K562 (cell line): ENCODE measurements at regions not wholly inside any gene's neighbourhood (a gene's known extent, or its start where the extent isn't known, plus 50 kb on each side); places are given as distances from the start of the nearest gene placed in this dataset.

Source experiments
- ATAC-seq: fragments of 200-7000 bp; cut with Tn5 transposase; 3 replicates; pipeline ENCODE4 v1.9.1; 2020; ENCODE audit warnings: moderate library complexity
- BruUV-seq: library from RNA; stranded (reverse); fragments of 400-500 nt; replicated peaks from 2 replicates; lab custom pipeline; 2021; lab: Mats Ljungman, UMichigan
- CTCF ChIA-PET: fragments of 300-600 bp; formaldehyde crosslinking; extraction: SDS; loops from one replicate; lab custom pipeline; 2021; ENCODE audit warnings: low intra/inter-chr PET ratio; lab: Yijun Ruan, JAX
- POLR2A ChIA-PET: fragments of 300-600, 350-650 bp; sonication (Branson Sonifier 250); formaldehyde crosslinking; extraction: SDS; loops from one replicate; lab custom pipeline; 2021; ENCODE audit warnings: antibody characterized with exemption, inconsistent platforms; lab: Yijun Ruan, JAX
- DNase-seq, 4 experiments: peaks; one replicate each; pipeline versions ENCODE4 v3.0.0 to v3.0.0-alpha.2; 2011 to 2018; ENCODE audit warnings: low spot score in 3 of 4, mixed read lengths in 3 of 4; ENCODE audit errors: extremely low read depth in 1 of 4
- FAIRE-seq: peaks from 2 replicates; lab custom pipeline; 2011; peaks lifted over from hg19 to GRCh38; lab: Jason Lieb, UNC
- H2AFZ ChIP-seq: 2 replicates; pipeline ENCODE4 v1.6.0; 2011; ENCODE audit warnings: low read depth, low read length, control low read depth, inconsistent platforms
- H3K27ac ChIP-seq: fragments of 200-600 bp; 3 replicates; pipeline ENCODE4 v1.8.0; 2011; ENCODE audit warnings: low read depth, mild to moderate bottlenecking, control low read depth, inconsistent platforms, low read length, moderate library complexity, mixed read lengths; ENCODE audit errors: extremely low read depth
- H3K27me3 ChIP-seq, 2 experiments: fragments of 300-600 bp in 1 of 2; 2 replicates in 1 of 2; 3 replicates in 1 of 2; pipeline versions ENCODE4 v1.6.0 to v1.8.0; 2011; ENCODE audit warnings: inconsistent platforms in 2 of 2, low read length in 2 of 2, mild to moderate bottlenecking in 1 of 2, mixed read lengths in 1 of 2, moderate library complexity in 1 of 2; ENCODE audit not compliant: control insufficient read depth in 2 of 2, insufficient read depth in 2 of 2
- H3K36me3 ChIP-seq: fragments of 300-600 bp; 3 replicates; pipeline ENCODE4 v1.8.0; 2011; ENCODE audit warnings: mild to moderate bottlenecking, low read length, inconsistent platforms; ENCODE audit not compliant: control insufficient read depth, insufficient read depth
- H3K4me1 ChIP-seq, 2 experiments: fragments of 200-600 bp in 1 of 2; replicated peaks in 1 of 2; 2 replicates in 1 of 2; 3 replicates in 1 of 2; pipeline versions ENCODE4 v1.5.1 to v1.8.0; 2011; ENCODE audit warnings: inconsistent platforms in 2 of 2, low read length in 2 of 2, mild to moderate bottlenecking in 1 of 2, mixed read lengths in 1 of 2, moderate library complexity in 1 of 2; ENCODE audit not compliant: control insufficient read depth in 2 of 2, insufficient read depth in 2 of 2
- H3K4me2 ChIP-seq: 2 replicates; pipeline ENCODE4 v1.6.1; 2011; ENCODE audit warnings: low read length, control low read depth, inconsistent platforms, mixed read lengths; ENCODE audit not compliant: insufficient read depth
- H3K4me3 ChIP-seq: fragments of 200-600 bp; sonication (generic), shearing (Covaris generic); 2 replicates; pipeline ENCODE4 v1.5.1; 2016; ENCODE audit warnings: control low read depth, inconsistent platforms
- H3K79me2 ChIP-seq: fragments of 200-600 bp; 3 replicates; pipeline ENCODE4 v1.8.0; 2011; ENCODE audit warnings: low read length, inconsistent platforms; ENCODE audit not compliant: control insufficient read depth, insufficient read depth
- H3K9ac ChIP-seq, 2 experiments: 2 replicates each; pipeline versions ENCODE4 v1.6.0 to v1.6.1; 2011; ENCODE audit warnings: low read depth in 2 of 2, low read length in 2 of 2, control low read depth in 1 of 2, inconsistent platforms in 1 of 2, mild to moderate bottlenecking in 1 of 2, mixed read lengths in 1 of 2; ENCODE audit not compliant: insufficient read depth in 1 of 2
- H3K9me1 ChIP-seq: one replicate; pipeline ENCODE4 v1.6.0; 2011; ENCODE audit warnings: inconsistent platforms, mild to moderate bottlenecking, low read length, moderate library complexity; ENCODE audit not compliant: control insufficient read depth, insufficient read depth
- H3K9me3 ChIP-seq: replicated peaks from 2 replicates; pipeline ENCODE4 v1.5.1; 2011; ENCODE audit warnings: low read depth, low read length, inconsistent platforms; ENCODE audit not compliant: control insufficient read depth, insufficient read depth
- H4K20me1 ChIP-seq: replicated peaks from 2 replicates; pipeline ENCODE4 v1.6.1; 2011; ENCODE audit warnings: low read length, inconsistent platforms, mixed read lengths; ENCODE audit not compliant: control insufficient read depth, insufficient read depth
- CCNT2 ChIP-seq: IDR thresholded peaks from 2 replicates; pipeline ENCODE4 v1.6.1; 2011; ENCODE audit warnings: borderline replicate concordance, low read depth, mild to moderate bottlenecking, moderate library complexity, mixed read lengths, low read length; ENCODE audit not compliant: insufficient read length; ENCODE audit errors: extremely low read depth
- EP400 ChIP-seq: fragments of 450-650 bp; IDR thresholded peaks from 2 replicates; pipeline ENCODE4 v1.6.1; 2017; ENCODE audit warnings: antibody characterized with exemption, mild to moderate bottlenecking, moderate library complexity
- ETV1 ChIP-seq: fragments of 450-650 bp; conservative IDR thresholded peaks from 2 replicates; pipeline ENCODE4 v1.6.1; 2016; ENCODE audit warnings: missing genetic modification characterization, control low read depth, low read depth, missing compliant biosample characterization
- ETV5 ChIP-seq: sonication (generic); formaldehyde crosslinking; IDR thresholded peaks from 2 replicates; pipeline ENCODE4 v1.4.0; 2020; ENCODE audit warnings: low read depth, mild to moderate bottlenecking, missing genetic modification reagents
- FIP1L1 ChIP-seq: fragments of 200-400 bp; formaldehyde crosslinking; IDR thresholded peaks from 2 replicates; pipeline ENCODE4 v1.6.1; 2018; ENCODE audit warnings: mild to moderate bottlenecking, low read depth, low read length; ENCODE audit not compliant: poor library complexity, severe bottlenecking
- ZNF124 ChIP-seq: sonication (generic); formaldehyde crosslinking; IDR thresholded peaks from 2 replicates; pipeline ENCODE4 v1.8.1; 2022; ENCODE audit warnings: missing genetic modification reagents
- ZNF354B ChIP-seq: fragments of 250-450 bp; sonication (Bioruptor Pico); IDR thresholded peaks from 2 replicates; pipeline ENCODE4 v1.4.0; 2020
- WGBS: fragments of 100-300 bp; shearing (Covaris generic); methylation state at CpG from one replicate; pipeline ENCODE4 v1.1.6; 2016; ENCODE audit warnings: low coverage, mixed read lengths; ENCODE audit not compliant: insufficient coverage; ENCODE audit errors: missing lambda C conversion rate; 5-methylcytosine and 5-hydroxymethylcytosine counted together
- in situ Hi-C: fragments of 300-500 bp; cut with MboI; formaldehyde crosslinking; loops from 4 replicates; pipeline ENCODE4 v1.15.0; 2018; ENCODE audit warnings: inconsistent platforms, mixed read lengths
- intact Hi-C: fragments of 100-400 bp; cut with micrococcal nuclease; formaldehyde crosslinking; loops from 2 replicates; pipeline ENCODE4 v1.14.2; 2022
- TF ChIP-seq, protein P1 (sequence below), 2 experiments: fragments of 450-650 bp; IDR thresholded peaks; 2 replicates each; pipeline ENCODE4 v1.6.1; 2018; ENCODE audit warnings: mild to moderate bottlenecking in 2 of 2, low read depth in 1 of 2; ENCODE audit not compliant: partially characterized antibody in 2 of 2
- TF ChIP-seq, protein P2 (sequence below), 2 experiments: fragments of 450-650 bp; IDR thresholded peaks; 2 replicates each; pipeline ENCODE4 v1.6.1; 2016; ENCODE audit warnings: mild to moderate bottlenecking in 2 of 2, borderline replicate concordance in 1 of 2, low read depth in 1 of 2, moderate library complexity in 1 of 2

DNA sequence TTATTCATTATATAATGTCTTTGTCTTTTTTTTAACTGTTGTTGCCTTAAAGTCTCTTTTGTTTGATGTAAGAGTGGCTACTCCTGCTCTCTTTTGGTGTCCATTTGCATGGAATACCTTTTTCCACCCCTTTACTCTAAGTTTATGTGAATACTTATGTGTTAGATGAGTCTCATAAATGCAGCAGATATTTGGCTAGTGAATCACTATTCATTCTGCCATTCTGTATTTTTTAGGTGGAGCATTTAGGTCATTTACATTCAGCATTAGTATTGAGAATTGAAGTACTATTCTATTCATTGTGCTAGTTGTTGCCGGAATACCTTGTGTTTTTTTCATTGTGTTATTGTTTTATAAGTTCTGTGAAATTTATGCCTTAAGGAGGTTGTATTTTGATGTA lies 317.1 kb downstream of the ANXA1 start:
- H4K20me1 ChIP-seq: no peaks in the 10 kb centered on the region
- no peak overlapping the region for H3K9ac ChIP-seq
- in situ Hi-C loops (no loop called here), intact Hi-C loops (no loop called here)
- ATAC-seq (no peak), DNase-seq (no peak), FAIRE-seq (no peak)
- ChIA-PET CTCF (no interaction called here), POLR2A (no interaction called here)
- H3K27me3 ChIP-seq: no peaks in the 10 kb centered on the region
- no peak overlapping the region for H3K4me2 ChIP-seq
- H3K79me2 ChIP-seq: no peaks in the 10 kb centered on the region
- no peak overlapping the region for H3K27ac ChIP-seq
- no TSS peak for BruUV-seq
- no peaks in the 10 kb centered on the region for H3K9me1 ChIP-seq
- H3K9me3 ChIP-seq: no peaks in the 10 kb centered on the region
- H3K4me3 ChIP-seq: no peak overlapping the region
- 40% methylated on average over 1 of the region's 1 CpG for WGBS
- H3K4me1 ChIP-seq: no peaks in the 10 kb centered on the region
- no peaks in the 10 kb centered on the region for H3K36me3 ChIP-seq
- no peak overlapping the region for H2AFZ ChIP-seq
- no peak for TF ChIP-seq ETV1 (tag)
- no peak for TF ChIP-seq ETV5
- TF ChIP-seq CCNT2: no peak
- TF ChIP-seq, protein P1, sequence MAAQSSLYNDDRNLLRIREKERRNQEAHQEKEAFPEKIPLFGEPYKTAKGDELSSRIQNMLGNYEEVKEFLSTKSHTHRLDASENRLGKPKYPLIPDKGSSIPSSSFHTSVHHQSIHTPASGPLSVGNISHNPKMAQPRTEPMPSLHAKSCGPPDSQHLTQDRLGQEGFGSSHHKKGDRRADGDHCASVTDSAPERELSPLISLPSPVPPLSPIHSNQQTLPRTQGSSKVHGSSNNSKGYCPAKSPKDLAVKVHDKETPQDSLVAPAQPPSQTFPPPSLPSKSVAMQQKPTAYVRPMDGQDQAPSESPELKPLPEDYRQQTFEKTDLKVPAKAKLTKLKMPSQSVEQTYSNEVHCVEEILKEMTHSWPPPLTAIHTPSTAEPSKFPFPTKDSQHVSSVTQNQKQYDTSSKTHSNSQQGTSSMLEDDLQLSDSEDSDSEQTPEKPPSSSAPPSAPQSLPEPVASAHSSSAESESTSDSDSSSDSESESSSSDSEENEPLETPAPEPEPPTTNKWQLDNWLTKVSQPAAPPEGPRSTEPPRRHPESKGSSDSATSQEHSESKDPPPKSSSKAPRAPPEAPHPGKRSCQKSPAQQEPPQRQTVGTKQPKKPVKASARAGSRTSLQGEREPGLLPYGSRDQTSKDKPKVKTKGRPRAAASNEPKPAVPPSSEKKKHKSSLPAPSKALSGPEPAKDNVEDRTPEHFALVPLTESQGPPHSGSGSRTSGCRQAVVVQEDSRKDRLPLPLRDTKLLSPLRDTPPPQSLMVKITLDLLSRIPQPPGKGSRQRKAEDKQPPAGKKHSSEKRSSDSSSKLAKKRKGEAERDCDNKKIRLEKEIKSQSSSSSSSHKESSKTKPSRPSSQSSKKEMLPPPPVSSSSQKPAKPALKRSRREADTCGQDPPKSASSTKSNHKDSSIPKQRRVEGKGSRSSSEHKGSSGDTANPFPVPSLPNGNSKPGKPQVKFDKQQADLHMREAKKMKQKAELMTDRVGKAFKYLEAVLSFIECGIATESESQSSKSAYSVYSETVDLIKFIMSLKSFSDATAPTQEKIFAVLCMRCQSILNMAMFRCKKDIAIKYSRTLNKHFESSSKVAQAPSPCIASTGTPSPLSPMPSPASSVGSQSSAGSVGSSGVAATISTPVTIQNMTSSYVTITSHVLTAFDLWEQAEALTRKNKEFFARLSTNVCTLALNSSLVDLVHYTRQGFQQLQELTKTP (IDR thresholded peaks at IDR 0.05; ENCODE audit: low read depth in 1 of 2, partially characterized antibody in 2 of 2): no peak
- TF ChIP-seq FIP1L1: no peak
- TF ChIP-seq ZNF124 (CRISPR knock-in tag): no peak
- TF ChIP-seq EP400: no peak
- no peak for TF ChIP-seq ZNF354B
- TF ChIP-seq, protein P2, sequence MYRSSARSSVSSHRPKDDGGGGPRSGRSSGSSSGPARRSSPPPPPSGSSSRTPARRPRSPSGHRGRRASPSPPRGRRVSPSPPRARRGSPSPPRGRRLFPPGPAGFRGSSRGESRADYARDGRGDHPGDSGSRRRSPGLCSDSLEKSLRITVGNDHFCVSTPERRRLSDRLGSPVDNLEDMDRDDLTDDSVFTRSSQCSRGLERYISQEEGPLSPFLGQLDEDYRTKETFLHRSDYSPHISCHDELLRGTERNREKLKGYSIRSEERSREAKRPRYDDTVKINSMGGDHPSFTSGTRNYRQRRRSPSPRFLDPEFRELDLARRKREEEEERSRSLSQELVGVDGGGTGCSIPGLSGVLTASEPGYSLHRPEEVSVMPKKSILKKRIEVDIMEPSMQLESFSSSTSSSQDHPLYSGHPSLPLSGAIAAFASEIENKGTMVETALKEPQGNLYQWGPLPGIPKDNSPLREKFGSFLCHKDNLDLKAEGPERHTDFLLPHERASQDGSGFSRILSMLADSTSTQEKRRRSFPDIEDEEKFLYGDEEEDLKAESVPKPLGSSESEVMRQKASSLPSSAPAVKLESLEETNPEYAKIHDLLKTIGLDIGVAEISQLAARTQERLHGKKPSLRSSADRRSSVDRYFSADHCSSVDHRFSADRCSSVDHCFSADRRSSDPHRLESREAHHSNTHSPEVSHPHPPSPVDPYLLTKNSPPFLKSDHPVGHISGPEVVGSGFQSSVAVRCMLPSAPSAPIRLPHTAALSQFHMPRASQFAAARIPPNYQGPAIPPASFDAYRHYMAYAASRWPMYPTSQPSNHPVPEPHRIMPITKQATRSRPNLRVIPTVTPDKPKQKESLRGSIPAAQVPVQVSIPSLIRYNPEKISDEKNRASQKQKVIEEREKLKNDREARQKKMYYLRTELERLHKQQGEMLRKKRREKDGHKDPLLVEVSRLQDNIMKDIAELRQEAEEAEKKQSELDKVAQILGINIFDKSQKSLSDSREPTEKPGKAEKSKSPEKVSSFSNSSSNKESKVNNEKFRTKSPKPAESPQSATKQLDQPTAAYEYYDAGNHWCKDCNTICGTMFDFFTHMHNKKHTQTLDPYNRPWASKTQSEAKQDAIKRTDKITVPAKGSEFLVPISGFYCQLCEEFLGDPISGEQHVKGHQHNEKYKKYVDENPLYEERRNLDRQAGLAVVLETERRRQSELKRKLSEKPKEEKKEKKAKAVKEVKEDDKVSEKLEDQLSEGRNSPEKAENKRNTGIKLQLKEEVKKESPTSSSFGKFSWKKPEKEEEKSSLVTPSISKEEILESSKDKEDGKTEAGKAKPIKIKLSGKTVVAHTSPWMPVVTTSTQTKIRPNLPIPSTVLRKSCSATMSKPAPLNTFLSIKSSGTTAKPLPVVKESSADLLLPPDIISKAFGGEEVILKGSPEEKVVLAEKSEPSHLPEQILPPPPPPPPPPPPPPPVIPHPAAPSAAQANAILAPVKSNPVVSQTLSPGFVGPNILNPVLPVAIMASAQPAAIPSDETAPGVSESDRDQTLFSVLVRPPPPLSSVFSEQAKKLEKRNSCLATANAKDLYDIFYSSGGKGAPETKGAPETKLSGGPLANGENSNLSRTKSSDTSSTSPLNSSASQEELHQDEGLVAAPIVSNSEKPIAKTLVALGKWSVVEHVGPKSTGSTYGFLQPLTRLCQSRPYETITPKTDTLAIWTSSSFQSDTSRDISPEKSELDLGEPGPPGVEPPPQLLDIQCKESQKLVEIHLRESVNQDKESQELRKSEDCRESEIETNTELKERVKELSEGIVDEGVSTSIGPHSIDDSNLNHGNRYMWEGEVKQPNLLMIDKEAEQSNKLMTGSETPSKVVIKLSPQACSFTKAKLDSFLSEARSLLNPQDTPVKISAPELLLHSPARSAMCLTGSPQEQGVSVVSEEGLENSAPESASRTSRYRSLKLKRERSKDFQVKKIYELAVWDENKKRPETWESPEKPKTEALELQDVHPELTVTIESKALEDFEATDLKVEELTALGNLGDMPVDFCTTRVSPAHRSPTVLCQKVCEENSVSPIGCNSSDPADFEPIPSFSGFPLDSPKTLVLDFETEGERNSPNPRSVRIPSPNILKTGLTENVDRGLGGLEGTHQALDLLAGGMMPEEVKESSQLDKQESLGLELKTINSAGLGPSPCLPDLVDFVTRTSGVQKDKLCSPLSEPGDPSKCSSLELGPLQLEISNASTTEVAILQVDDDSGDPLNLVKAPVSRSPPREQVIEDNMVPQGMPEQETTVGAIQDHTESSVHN (IDR thresholded peaks at IDR 0.05; ENCODE audit: borderline replicate concordance in 1 of 2, low read depth in 1 of 2): no peak
